Right cardiac atrium (tissue), 5 donors: ENCODE measurements at regions not wholly inside any gene's neighbourhood (a gene's known extent, or its start where the extent isn't known, plus 50 kb on each side); places are given as distances from the start of the nearest gene placed in this dataset.

Source experiments
- ATAC-seq, 2 donors: fragments of 200-7000 bp; cut with Tn5 transposase; one replicate each; pipeline versions ENCODE4 v1.8.0 to v1.9.1; 2020; ENCODE audit warnings: moderate library complexity in 2 of 2, mild to moderate bottlenecking in 1 of 2
- DNase-seq, 3 donors: peaks; one replicate each; pipeline ENCODE4 v3.0.0-alpha.2; 2020
- H3K27ac ChIP-seq: one replicate; pipeline ENCODE4 v1.5.1; 2013; ENCODE audit warnings: mild to moderate bottlenecking, low read length, control low read depth, moderate library complexity
- H3K27me3 ChIP-seq: one replicate; pipeline ENCODE4 v1.6.1; 2013; ENCODE audit not compliant: control insufficient read depth, insufficient read depth
- H3K4me1 ChIP-seq: one replicate; pipeline ENCODE4 v1.6.1; 2013; ENCODE audit warnings: low read length; ENCODE audit not compliant: control insufficient read depth, insufficient read depth
- H3K4me3 ChIP-seq: one replicate; pipeline ENCODE4 v1.5.1; 2013; ENCODE audit warnings: low read length, control low read depth
- H3K9me3 ChIP-seq: one replicate; pipeline ENCODE4 v1.6.1; 2013; ENCODE audit warnings: low read length; ENCODE audit not compliant: control insufficient read depth
- WGBS: extraction: QIAGEN DNeasy Blood & Tissue Kit; methylation state at CpG from one replicate; pipeline ENCODE4 v1.1.7; 2013; 5-methylcytosine and 5-hydroxymethylcytosine counted together
- intact Hi-C, 4 donors: fragments of 100-400 bp; cut with DNase I; formaldehyde crosslinking; loops; one replicate each; pipeline versions ENCODE4 v1.11.0 to v1.14.0; 2022 to 2023
- donor health status: healthy with polysubstance abuse.
- donor health status: DM: no; HTN: yes; CAD: no.
- donor health status: DM: no; HTN: no; CAD: no.
- donor health status: DM: no; HTN: yes; CAD: no; lungs with severe emphysema.
- donor health status: DM: yes; HTN: yes; CAD: no.

DNA sequence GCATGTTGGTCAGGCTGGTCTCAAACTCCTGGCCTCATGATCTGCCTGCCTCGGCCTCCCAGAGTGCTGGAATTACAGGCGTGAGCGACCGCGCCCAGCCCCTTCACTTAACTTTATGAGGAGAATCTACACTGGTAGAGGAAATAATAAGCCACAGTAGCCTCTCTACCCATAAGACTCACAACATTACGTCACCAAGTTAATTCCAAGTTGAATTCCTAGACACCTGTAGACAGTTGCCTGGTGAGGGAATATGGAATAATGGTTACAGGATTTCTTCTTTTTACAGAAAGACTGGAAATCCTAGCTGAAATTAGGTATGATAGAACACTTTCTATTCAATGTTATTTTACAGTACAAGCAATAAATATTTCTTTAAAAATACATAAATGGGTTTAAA, 854.5 kb upstream of the EYS start:
- Histone ChIP-seq H3K4me1 (no peaks in the 10 kb centered on the region), H3K27ac (no peak overlapping the region), H3K27me3 (no peaks in the 10 kb centered on the region), H3K4me3 (no peak overlapping the region), H3K9me3 (no peaks in the 10 kb centered on the region)
- 94% methylated on average over 6 of the region's 6 CpGs for WGBS
- intact Hi-C loops, result no loop called here
- ATAC-seq (no peak), DNase-seq (no peak)

DNA sequence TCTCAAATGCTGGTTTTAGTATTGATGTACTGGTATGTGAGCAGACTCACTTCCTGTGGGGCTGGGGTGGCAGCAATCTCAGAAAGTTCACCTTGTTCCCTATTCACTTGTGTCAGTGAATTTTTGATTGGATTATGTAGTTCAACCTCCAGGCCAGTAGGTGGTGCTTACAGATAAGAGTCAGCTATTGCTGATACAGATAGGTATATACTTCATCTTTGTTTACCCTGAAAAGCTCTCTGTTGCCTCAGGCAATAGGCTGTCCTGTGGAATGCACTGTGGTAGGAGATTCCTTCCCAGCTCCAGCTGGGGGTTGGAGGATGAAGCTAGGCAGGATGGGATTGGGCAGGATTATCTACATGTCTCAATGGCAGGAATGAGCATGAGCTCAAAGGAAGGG, 851.2 kb upstream of the EYS start:
- no peak for DNase-seq

DNA sequence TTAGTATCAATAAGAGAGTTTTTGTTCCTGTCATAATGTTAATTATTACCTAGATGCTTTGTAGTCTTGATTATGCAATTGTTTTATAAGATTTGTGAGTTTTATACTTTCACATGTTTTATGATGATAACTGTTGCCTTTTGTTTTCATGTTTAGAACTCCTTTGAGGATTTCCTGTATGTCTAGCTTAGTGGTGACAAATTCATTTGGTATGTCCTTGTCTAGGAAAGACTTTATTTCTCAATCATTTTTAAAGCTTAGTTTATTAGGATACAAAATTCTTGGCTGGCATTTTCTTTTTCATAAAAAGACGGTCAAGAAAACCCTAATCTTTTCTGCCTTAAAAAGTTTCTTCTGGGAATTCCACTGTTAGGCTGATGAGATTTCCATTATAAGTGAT, 849.9 kb upstream of the EYS start:
- DNase-seq, result no peak
- Histone ChIP-seq H3K27me3 (no peaks in the 10 kb centered on the region), H3K9me3 (no peaks in the 10 kb centered on the region), H3K27ac (no peak overlapping the region), H3K4me3 (no peak overlapping the region), H3K4me1 (no peaks in the 10 kb centered on the region)
- intact Hi-C loops, result no loop called here
- no peak for ATAC-seq
- WGBS, result 55% methylated on average over 1 of the region's 1 CpG

More for the DNA sequence above, 851.2 kb upstream of the EYS start:
- H3K27ac ChIP-seq, result no peak overlapping the region
- no peak overlapping the region for H3K4me3 ChIP-seq
- H3K27me3 ChIP-seq, result no peaks in the 10 kb centered on the region
- intact Hi-C loops, result no loop called here
- ATAC-seq, result no peak
- H3K4me1 ChIP-seq, result no peaks in the 10 kb centered on the region
- H3K9me3 ChIP-seq, result no peaks in the 10 kb centered on the region

DNA sequence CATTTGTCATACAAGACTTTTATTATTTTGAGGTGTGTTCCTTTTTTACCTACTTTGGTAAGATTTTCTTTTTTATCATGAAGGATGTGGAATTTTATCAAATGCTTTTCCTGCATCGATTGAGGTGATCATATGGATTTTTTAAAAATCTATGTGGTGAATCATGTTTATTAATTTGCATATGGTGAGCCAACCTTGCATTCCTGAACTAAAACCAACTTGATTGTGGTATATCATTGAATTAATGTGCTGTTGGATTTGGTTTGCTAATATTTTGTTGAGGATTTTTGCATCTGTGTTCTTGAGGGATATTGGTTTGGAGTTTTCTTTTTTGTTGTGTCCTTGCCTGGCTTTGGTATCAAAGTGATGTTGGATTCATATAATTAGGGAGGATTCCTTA, 848.1 kb upstream of the EYS start:
- no peaks in the 10 kb centered on the region for H3K4me1 ChIP-seq
- H3K27ac ChIP-seq, result no peak overlapping the region
- ATAC-seq, result no peak
- intact Hi-C loops, result no loop called here
- no peaks in the 10 kb centered on the region for H3K9me3 ChIP-seq
- H3K27me3 ChIP-seq, result no peaks in the 10 kb centered on the region
- 65% methylated on average over 1 of the region's 1 CpG for WGBS
- H3K4me3 ChIP-seq, result no peak overlapping the region
- DNase-seq, result no peak

DNA sequence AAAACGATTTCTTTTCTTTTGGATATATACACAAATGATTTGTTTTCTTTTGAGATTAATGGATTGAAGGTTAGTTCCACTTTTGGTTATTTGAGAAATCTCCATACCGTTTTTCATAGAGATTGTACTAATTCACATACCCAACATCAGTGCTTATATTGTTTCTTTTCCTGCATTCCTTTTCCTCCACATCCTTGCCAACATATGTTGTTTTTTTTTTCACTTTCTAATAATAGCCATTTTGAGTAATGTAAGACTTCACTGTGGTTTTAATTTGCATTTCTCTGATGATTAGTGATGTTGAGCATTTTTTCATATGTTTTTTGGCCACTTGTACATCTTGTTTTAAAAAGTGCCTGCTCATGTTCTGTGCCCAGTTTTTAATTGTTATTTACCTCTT, 846.4 kb upstream of the EYS start:
- Histone ChIP-seq H3K9me3 (no peaks in the 10 kb centered on the region), H3K4me3 (no peak overlapping the region), H3K27me3 (no peaks in the 10 kb centered on the region), H3K27ac (no peak overlapping the region), H3K4me1 (no peaks in the 10 kb centered on the region)
- no peak for DNase-seq
- intact Hi-C loops, result no loop called here
- ATAC-seq, result no peak
- WGBS, result 51% methylated on average over 2 of the region's 2 CpGs

DNA sequence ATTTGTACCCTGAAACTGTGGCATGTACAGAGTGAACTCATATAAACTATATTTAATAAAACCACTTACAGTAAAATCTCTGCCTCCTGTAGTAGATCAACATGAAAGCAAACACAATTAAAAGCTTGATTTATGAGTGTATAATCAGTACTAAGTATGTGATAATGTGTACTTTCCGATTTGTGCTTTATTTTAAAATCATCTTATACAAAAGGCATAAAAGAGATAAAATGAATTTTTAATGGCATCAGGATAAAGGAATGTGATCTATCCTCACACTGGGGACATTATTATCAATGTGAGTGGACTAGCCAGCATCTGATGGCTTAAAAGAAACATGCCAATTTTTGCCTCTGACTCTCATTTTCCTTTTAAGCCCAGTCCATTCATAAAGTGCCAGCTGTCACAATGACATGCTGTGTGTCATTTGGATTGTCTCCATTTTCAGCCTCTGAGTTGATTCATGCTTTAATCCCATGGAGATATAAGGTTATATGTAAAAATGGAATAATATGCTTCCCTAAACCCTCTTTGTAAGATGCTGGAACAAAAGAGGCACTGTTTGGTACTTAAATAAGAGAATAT, 831.6 kb upstream of the EYS start:
- Histone ChIP-seq H3K27me3 (no peaks in the 10 kb centered on the region), H3K4me1 (no peaks in the 10 kb centered on the region), H3K27ac (no peak overlapping the region), H3K4me3 (no peak overlapping the region), H3K9me3 (no peaks in the 10 kb centered on the region)
- no peak for DNase-seq
- no peak for ATAC-seq
- intact Hi-C loops, result no loop called here
- WGBS, result 52% methylated on average over 1 of the region's 1 CpG

DNA sequence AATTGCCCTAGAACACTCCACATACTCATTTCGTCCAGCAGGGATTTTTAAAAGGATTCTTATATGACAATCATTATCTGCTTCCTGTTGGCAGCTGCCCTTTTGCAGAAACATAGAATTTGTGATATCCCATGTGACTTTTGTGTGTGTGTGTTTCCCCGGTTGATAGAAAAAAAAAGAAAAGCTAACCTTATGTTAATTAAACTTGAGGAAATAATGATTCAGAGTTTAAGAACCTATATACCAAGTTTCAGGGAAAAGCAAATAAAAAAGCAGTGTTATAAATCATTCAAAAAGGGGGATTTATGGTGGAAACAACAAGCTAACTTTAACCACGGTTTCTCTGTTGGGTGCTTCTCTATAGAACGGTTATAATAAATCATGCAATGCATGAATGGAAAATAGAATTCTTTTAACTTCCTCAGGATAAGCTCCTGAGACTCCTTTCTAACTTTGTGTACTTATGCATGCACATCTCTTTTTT, 826.9 kb upstream of the EYS start:
- Histone ChIP-seq H3K4me1 (no peaks in the 10 kb centered on the region), H3K27ac (no peak overlapping the region), H3K9me3 (no peaks in the 10 kb centered on the region), H3K4me3 (no peak overlapping the region), H3K27me3 (no peaks in the 10 kb centered on the region)
- 33% methylated on average over 4 of the region's 4 CpGs for WGBS
- intact Hi-C loops, result no loop called here
- DNase-seq (no peak), ATAC-seq (no peak)

DNA sequence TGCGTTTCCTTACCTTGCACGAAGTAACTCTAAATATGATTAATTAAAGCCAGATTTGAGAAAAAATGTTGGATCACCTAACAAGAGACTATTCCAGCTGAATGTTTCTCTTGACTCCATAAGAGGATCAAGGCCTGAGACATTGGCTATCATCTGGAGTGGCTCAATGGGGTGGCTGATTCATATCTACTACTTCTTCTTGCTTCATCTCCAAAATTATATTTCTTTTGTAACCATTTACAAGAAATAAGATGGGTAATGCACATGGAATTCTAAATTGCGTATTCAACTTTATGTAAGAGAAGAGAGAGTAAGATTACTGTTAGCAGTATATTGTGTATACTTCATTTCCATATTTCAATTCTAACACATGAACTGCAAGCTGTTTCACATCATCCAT, 819.0 kb upstream of the EYS start:
- DNase-seq, result no peak
- Histone ChIP-seq H3K27ac (no peak overlapping the region), H3K4me1 (no peaks in the 10 kb centered on the region), H3K4me3 (no peak overlapping the region), H3K27me3 (no peaks in the 10 kb centered on the region), H3K9me3 (no peaks in the 10 kb centered on the region)
- ATAC-seq, result no peak
- intact Hi-C loops, result no loop called here
- WGBS, result 82% methylated on average over 3 of the region's 3 CpGs

DNA sequence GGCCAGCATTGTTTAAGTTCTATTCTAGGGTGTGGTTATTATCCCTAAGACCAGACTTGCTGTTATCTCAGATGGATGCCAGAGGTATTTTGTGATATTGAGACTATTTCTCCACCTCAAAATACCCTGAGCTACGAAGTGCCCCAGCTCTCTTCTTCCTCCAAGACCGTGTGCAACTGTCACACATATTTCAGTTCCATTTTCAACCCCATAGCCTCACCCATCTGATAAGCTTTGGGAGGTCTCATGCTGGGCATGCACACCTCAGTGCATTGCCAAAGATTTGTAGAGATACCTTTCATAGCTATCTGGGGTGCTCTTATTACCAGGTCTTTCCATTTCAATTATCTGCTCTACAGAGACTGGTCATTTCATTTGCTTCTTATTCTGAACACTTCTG, 815.8 kb upstream of the EYS start:
- 83% methylated on average over 2 of the region's 2 CpGs for WGBS
- ATAC-seq, result no peak
- no peak overlapping the region for H3K27ac ChIP-seq
- H3K4me3 ChIP-seq, result no peak overlapping the region
- no peaks in the 10 kb centered on the region for H3K4me1 ChIP-seq
- no peak for DNase-seq
- no peaks in the 10 kb centered on the region for H3K27me3 ChIP-seq
- no peaks in the 10 kb centered on the region for H3K9me3 ChIP-seq
- intact Hi-C loops, result no loop called here

DNA sequence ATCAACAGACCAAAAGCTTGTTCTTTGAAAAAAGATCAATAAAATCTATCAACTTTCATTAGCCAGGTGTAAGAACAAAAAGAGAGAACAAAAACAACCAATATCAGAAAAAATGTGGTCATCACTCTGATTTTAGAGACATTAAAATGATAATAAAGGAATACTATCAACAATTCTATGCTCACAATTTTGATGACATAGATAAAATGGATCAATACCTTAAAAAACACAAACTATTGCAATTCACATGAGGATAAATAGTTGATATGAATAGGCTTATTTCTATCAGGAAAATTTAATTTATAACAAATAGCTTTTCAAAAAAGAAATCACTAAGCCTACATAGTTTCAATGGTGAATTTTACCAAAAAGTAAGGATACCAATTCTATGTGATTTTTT, 809.4 kb upstream of the EYS start:
- intact Hi-C loops, result no loop called here
- H3K4me1 ChIP-seq, result no peaks in the 10 kb centered on the region
- DNase-seq (no peak), ATAC-seq (no peak)
- no peaks in the 10 kb centered on the region for H3K9me3 ChIP-seq
- no peak overlapping the region for H3K4me3 ChIP-seq
- H3K27me3 ChIP-seq, result no peaks in the 10 kb centered on the region
- H3K27ac ChIP-seq, result no peak overlapping the region

DNA sequence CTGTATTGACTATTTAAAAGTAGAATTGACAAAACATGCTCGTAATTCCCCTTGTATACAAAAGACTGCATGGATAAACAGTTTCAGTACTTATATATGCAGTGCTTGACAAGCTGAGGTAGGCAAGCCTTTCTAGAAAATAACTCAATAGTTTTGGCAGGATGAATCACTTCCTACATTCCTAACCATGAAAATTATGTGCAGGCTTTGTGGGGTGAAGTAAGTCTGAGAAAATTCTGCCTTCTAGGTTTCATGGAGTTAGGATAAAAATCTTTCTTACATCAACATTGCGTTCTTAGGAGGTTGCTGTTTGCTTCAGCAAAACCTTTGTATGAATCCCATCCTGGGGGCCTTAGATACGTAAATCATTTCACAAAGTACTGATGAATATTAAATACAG, 801.4 kb upstream of the EYS start:
- no peak overlapping the region for H3K4me3 ChIP-seq
- ATAC-seq (no peak), DNase-seq (no peak)
- WGBS, result 69% methylated on average over 3 of the region's 3 CpGs
- H3K9me3 ChIP-seq, result no peaks in the 10 kb centered on the region
- H3K4me1 ChIP-seq, result no peaks in the 10 kb centered on the region
- no peak overlapping the region for H3K27ac ChIP-seq
- intact Hi-C loops, result no loop called here
- no peaks in the 10 kb centered on the region for H3K27me3 ChIP-seq

DNA sequence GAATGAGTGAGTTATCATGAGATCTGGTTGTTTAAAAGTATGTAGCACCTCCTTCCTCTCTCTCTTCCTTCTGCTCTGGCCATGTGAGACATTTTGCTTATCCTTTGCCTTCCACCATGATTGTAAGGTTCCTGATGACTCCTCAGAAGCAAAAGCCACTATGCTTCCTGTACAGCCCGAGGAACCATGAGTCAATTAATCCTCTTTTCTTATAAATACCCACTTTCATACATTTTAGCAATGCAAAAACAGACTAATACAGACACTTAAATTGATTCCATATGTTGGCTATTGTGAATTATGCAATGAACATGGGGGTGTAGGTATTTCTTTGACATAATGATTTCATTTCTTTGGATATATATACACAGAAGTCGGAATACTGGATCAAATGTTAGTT, 792.8 kb upstream of the EYS start:
- Histone ChIP-seq H3K4me1 (no peaks in the 10 kb centered on the region), H3K27me3 (no peaks in the 10 kb centered on the region), H3K4me3 (no peak overlapping the region), H3K9me3 (no peaks in the 10 kb centered on the region), H3K27ac (no peak overlapping the region)
- WGBS, result 85% methylated on average over 2 of the region's 2 CpGs
- no peak for ATAC-seq
- intact Hi-C loops, result no loop called here
- no peak for DNase-seq
